ENCODE measurements at regions not wholly inside any gene's neighbourhood (a gene's known extent, or its start where the extent isn't known, plus 50 kb on each side); places are given as distances from the start of the nearest gene placed in this dataset.

- no peak for DNase-seq
Measured at GRCh38 chr13:72221276-72221962, 354.4 kb upstream of the DACH1 start.

- DNase-seq, result no peak
Measured at GRCh38 chr13:72218966-72219365, 352.0 kb upstream of the DACH1 start.

- DNase-seq, result no peak
Measured at GRCh38 chr13:72217142-72217541, 350.1 kb upstream of the DACH1 start.

GRCh38 chr13:72208112-72208645 is 341.2 kb upstream of the DACH1 start:
- no peak for DNase-seq

GRCh38 chr13:72205773-72206172 is 338.8 kb upstream of the DACH1 start:
- no peak for DNase-seq

GRCh38 chr13:72204291-72204690 is 337.3 kb upstream of the DACH1 start:
- DNase-seq, result no peak

GRCh38 chr13:72201726-72202125 is 334.7 kb upstream of the DACH1 start:
- DNase-seq, result no peak

- DNase-seq, result no peak
Measured at GRCh38 chr13:72199640-72200039, 332.6 kb upstream of the DACH1 start.

GRCh38 chr13:72198967-72199560 is 332.1 kb upstream of the DACH1 start:
- no peak for DNase-seq

GRCh38 chr13:72198042-72198441 is 331.0 kb upstream of the DACH1 start:
- DNase-seq, result no peak

- no peak for DNase-seq
Measured at GRCh38 chr13:72195044-72195704, 328.2 kb upstream of the DACH1 start.

- DNase-seq, result no peak
Measured at GRCh38 chr13:72194523-72194922, 327.5 kb upstream of the DACH1 start.

- DNase-seq, result no peak
Measured at GRCh38 chr13:72186730-72187422, 319.9 kb upstream of the DACH1 start.

- DNase-seq, result no peak
Measured at GRCh38 chr13:72185776-72186175, 318.8 kb upstream of the DACH1 start.

GRCh38 chr13:72181661-72182060 is 314.7 kb upstream of the DACH1 start:
- no peak for DNase-seq

GRCh38 chr13:72180253-72180952 is 313.4 kb upstream of the DACH1 start:
- DNase-seq, result no peak

GRCh38 chr13:72174549-72174948 is 307.5 kb upstream of the DACH1 start:
- no peak for DNase-seq

GRCh38 chr13:72170571-72170970 is 303.6 kb upstream of the DACH1 start:
- no peak for DNase-seq

GRCh38 chr13:72168126-72168855 is 301.3 kb upstream of the DACH1 start:
- DNase-seq, result no peak

- no peak for DNase-seq
Measured at GRCh38 chr13:72166102-72166650, 299.2 kb upstream of the DACH1 start.

- no peak for DNase-seq
Measured at GRCh38 chr13:72165276-72165675, 298.3 kb upstream of the DACH1 start.
